Adrenal gland (tissue), 5 donors: ENCODE measurements at regions not wholly inside any gene's neighbourhood (a gene's known extent, or its start where the extent isn't known, plus 50 kb on each side); places are given as distances from the start of the nearest gene placed in this dataset.

ENCODE experiments used
- POLR2A ChIP-seq, 2 donors: fragments of 450-650 bp; IDR thresholded peaks; one replicate each; pipeline ENCODE4 v1.6.1; 2017; ENCODE audit warnings: antibody characterized with exemption in 2 of 2, mild to moderate bottlenecking in 2 of 2, moderate library complexity in 1 of 2
- TF ChIP-seq, protein P1 (sequence below), 6 experiments: fragments of 450-650 bp in 4 of 6; fragments of 200-600 bp in 2 of 6; sonication (generic) in 1 of 6; IDR thresholded peaks; 1 replicate in 5 of 6; 2 replicates in 1 of 6; pipeline versions ENCODE4 v1.5.1 to v1.8.0; 2016 to 2021; ENCODE audit warnings: antibody characterized with exemption in 6 of 6, mild to moderate bottlenecking in 2 of 6, moderate library complexity in 1 of 6
- donor health status: DM: no; HTN: no; CAD: no.

- TF ChIP-seq, protein P1, sequence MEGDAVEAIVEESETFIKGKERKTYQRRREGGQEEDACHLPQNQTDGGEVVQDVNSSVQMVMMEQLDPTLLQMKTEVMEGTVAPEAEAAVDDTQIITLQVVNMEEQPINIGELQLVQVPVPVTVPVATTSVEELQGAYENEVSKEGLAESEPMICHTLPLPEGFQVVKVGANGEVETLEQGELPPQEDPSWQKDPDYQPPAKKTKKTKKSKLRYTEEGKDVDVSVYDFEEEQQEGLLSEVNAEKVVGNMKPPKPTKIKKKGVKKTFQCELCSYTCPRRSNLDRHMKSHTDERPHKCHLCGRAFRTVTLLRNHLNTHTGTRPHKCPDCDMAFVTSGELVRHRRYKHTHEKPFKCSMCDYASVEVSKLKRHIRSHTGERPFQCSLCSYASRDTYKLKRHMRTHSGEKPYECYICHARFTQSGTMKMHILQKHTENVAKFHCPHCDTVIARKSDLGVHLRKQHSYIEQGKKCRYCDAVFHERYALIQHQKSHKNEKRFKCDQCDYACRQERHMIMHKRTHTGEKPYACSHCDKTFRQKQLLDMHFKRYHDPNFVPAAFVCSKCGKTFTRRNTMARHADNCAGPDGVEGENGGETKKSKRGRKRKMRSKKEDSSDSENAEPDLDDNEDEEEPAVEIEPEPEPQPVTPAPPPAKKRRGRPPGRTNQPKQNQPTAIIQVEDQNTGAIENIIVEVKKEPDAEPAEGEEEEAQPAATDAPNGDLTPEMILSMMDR (IDR thresholded peaks at IDR 0.05) = no peak
- no peak for TF ChIP-seq POLR2A (IDR thresholded peaks at IDR 0.05)
Observed at GRCh38 chr10:44322137-44322536, 62.8 kb downstream of the CXCL12 start.
